Adrenal gland (tissue), 9 donors: ENCODE measurements at regions not wholly inside any gene's neighbourhood (a gene's known extent, or its start where the extent isn't known, plus 50 kb on each side); places are given as distances from the start of the nearest gene placed in this dataset.

Experiments used
- DNase-seq, 7 donors: peaks; one replicate each; pipeline ENCODE4 v3.0.0-alpha.2; 2019 to 2020
- H3K27ac ChIP-seq, 5 donors: fragments of 200-600 bp; sonication (generic) in 4 of 5; 1 replicate in 3 of 5; 2 replicates in 2 of 5; pipeline versions ENCODE4 v1.5.1 to v1.8.0; 2016 to 2020; ENCODE audit warnings: mild to moderate bottlenecking in 1 of 5
- H3K27me3 ChIP-seq: fragments of 200-600 bp; 2 replicates; pipeline ENCODE4 v1.8.0; 2021
- H3K36me3 ChIP-seq, 2 donors: fragments of 200-600 bp; replicated peaks in 1 of 2; 1 replicate in 1 of 2; 2 replicates in 1 of 2; pipeline versions ENCODE4 v1.5.1 to v1.8.0; 2018 to 2022
- H3K4me1 ChIP-seq, 2 donors: fragments of 200-600 bp; replicated peaks in 1 of 2; 1 replicate in 1 of 2; 2 replicates in 1 of 2; pipeline versions ENCODE4 v1.5.1 to v1.8.0; 2018 to 2021
- H3K4me3 ChIP-seq, 4 donors: fragments of 200-600 bp; sonication (generic) in 3 of 4; one replicate each; pipeline ENCODE4 v1.5.1; 2016 to 2018
- H3K9me3 ChIP-seq, 3 donors: fragments of 200-600 bp; sonication (generic) in 1 of 3; replicated peaks in 1 of 3; 1 replicate in 2 of 3; 2 replicates in 1 of 3; pipeline versions ENCODE4 v1.5.1 to v1.8.0; 2016 to 2021
- CTCF ChIP-seq, 6 experiments: fragments of 450-650 bp in 4 of 6; fragments of 200-600 bp in 2 of 6; sonication (generic) in 1 of 6; IDR thresholded peaks; 1 replicate in 5 of 6; 2 replicates in 1 of 6; pipeline versions ENCODE4 v1.5.1 to v1.8.0; 2016 to 2021; ENCODE audit warnings: antibody characterized with exemption in 6 of 6, mild to moderate bottlenecking in 2 of 6, moderate library complexity in 1 of 6
- POLR2A ChIP-seq, 2 donors: fragments of 450-650 bp; IDR thresholded peaks; one replicate each; pipeline ENCODE4 v1.6.1; 2017; ENCODE audit warnings: antibody characterized with exemption in 2 of 2, mild to moderate bottlenecking in 2 of 2, moderate library complexity in 1 of 2
- WGBS, 4 donors: extraction: QIAGEN DNeasy Blood & Tissue Kit in 2 of 4; methylation state at CpG; one replicate each; pipeline versions ENCODE4 v1.1.5 to v1.1.7; 2013 to 2017; 5-methylcytosine and 5-hydroxymethylcytosine counted together
- intact Hi-C, 2 donors: fragments of 100-400 bp; cut with DNase I; formaldehyde crosslinking; loops; one replicate each; pipeline versions ENCODE4 v1.14.1 to v1.15.0; 2022 to 2023
- donor health status: healthy with polysubstance abuse.
- donor health status: Bipolar disorder and iron deficiency.
- donor health status: DM: yes; HTN: yes; CAD: no.
- donor health status: DM: no; HTN: no; CAD: no.
- donor health status: DM: no; HTN: no; CAD: no.

DNA sequence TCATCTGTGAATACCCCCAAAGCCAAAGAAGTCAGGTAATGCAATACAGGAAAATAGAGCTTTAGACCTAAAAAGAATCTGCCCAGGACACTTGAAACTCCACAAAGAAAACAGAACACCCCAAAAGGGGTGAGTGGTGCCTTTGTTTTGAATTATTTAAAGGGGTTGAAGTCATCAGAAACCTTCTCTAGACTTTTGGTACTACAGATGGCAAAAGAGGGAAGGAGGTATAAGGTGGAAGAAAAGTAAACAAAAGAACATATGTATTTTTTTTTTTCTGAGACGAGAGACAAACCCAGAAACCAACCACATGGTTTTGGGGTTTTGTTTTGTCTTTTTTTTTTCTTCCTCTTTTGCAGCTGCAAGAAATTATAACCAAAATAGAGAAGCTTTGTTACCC lies 1477.8 kb downstream of the C4orf33 start:
- Histone ChIP-seq H3K36me3 (no peaks in the 10 kb centered on the region), H3K9me3 (peaks cover 0 to 3% (median 0%) of the 10 kb centered on the region in 3 donors), H3K4me1 (no peaks in the 10 kb centered on the region), H3K27me3 (no peaks in the 10 kb centered on the region), H3K27ac (no peak overlapping the region), H3K4me3 (no peak overlapping the region)
- DNase-seq, result no peak
- TF ChIP-seq POLR2A (IDR thresholded peaks at IDR 0.05), result no peak
- no peak for TF ChIP-seq CTCF (IDR thresholded peaks at IDR 0.05)
- WGBS, 4 donors, result 50 to 79% (median 54%) methylated on average over 1 of the region's 1 CpG
- intact Hi-C loops, result no loop called here

GRCh38 chr4:130574215-130574614 lies 1478.3 kb downstream of the C4orf33 start:
- Histone ChIP-seq H3K4me3 (no peak overlapping the region), H3K36me3 (no peaks in the 10 kb centered on the region), H3K9me3 (no peaks in the 10 kb centered on the region), H3K27ac (no peak overlapping the region), H3K4me1 (no peaks in the 10 kb centered on the region), H3K27me3 (no peaks in the 10 kb centered on the region)
- no peak for DNase-seq
- WGBS, 4 donors, result 63 to 83% (median 74%) methylated on average over 2 of the region's 2 CpGs
- TF ChIP-seq CTCF (IDR thresholded peaks at IDR 0.05) (no peak), POLR2A (IDR thresholded peaks at IDR 0.05) (no peak)
- intact Hi-C loops, result no loop called here

- Histone ChIP-seq H3K9me3 (no peaks in the 10 kb centered on the region), H3K36me3 (no peaks in the 10 kb centered on the region), H3K4me1 (no peaks in the 10 kb centered on the region), H3K4me3 (no peak overlapping the region), H3K27ac (no peak overlapping the region), H3K27me3 (no peaks in the 10 kb centered on the region)
- WGBS, 4 donors, result 69 to 82% (median 73%) methylated on average over 1 of the region's 1 CpG
- intact Hi-C loops, result no loop called here
- no peak for DNase-seq
- TF ChIP-seq CTCF (IDR thresholded peaks at IDR 0.05), result no peak
- TF ChIP-seq POLR2A (IDR thresholded peaks at IDR 0.05), result no peak
Observed at GRCh38 chr4:130576218-130576617, 1480.3 kb downstream of the C4orf33 start.

- no peaks in the 10 kb centered on the region for H3K9me3 ChIP-seq
- DNase-seq, result no peak
- no peak for TF ChIP-seq CTCF (IDR thresholded peaks at IDR 0.05)
- no peak for TF ChIP-seq POLR2A (IDR thresholded peaks at IDR 0.05)
- no peaks in the 10 kb centered on the region for H3K4me1 ChIP-seq
- no peak overlapping the region for H3K4me3 ChIP-seq
- H3K27ac ChIP-seq, result no peak overlapping the region
- intact Hi-C loops, result no loop called here
- H3K36me3 ChIP-seq, result no peaks in the 10 kb centered on the region
- H3K27me3 ChIP-seq, result no peaks in the 10 kb centered on the region
- 76 to 90% (median 84%) methylated on average over 2 of the region's 2 CpGs for WGBS, 4 donors
Observed at GRCh38 chr4:130591091-130591490, 1495.1 kb downstream of the C4orf33 start.
